Hepatocyte (in vitro differentiated cells): ENCODE measurements at regions not wholly inside any gene's neighbourhood (a gene's known extent, or its start where the extent isn't known, plus 50 kb on each side); places are given as distances from the start of the nearest gene placed in this dataset.

ENCODE experiments used
- DNase-seq: peaks from one replicate; pipeline ENCODE4 v3.0.0-alpha.2; 2016; ENCODE audit warnings: low spot score
- H2AFZ ChIP-seq: fragments of 200-600 bp; sonication (generic); 2 replicates; pipeline ENCODE4 v1.6.0; 2016; ENCODE audit warnings: antibody characterized with exemption, mild to moderate bottlenecking
- H3K27ac ChIP-seq: fragments of 200-600 bp; sonication (generic); 2 replicates; pipeline ENCODE4 v1.5.1; 2016; ENCODE audit warnings: mild to moderate bottlenecking
- H3K27me3 ChIP-seq: fragments of 200-600 bp; sonication (generic); 2 replicates; pipeline ENCODE4 v1.6.1; 2016
- H3K36me3 ChIP-seq: fragments of 200-600 bp; sonication (generic); replicated peaks from 2 replicates; pipeline ENCODE4 v1.5.1; 2016; ENCODE audit warnings: low read depth; ENCODE audit not compliant: insufficient read depth
- H3K4me1 ChIP-seq: fragments of 200-600 bp; sonication (generic); 2 replicates; pipeline ENCODE4 v1.5.1; 2016; ENCODE audit warnings: mild to moderate bottlenecking, moderate library complexity; ENCODE audit not compliant: insufficient read depth
- H3K4me2 ChIP-seq: fragments of 200-600 bp; sonication (generic); 2 replicates; pipeline ENCODE4 v1.6.0; 2016
- H3K4me3 ChIP-seq: fragments of 200-600 bp; sonication (generic); 2 replicates; pipeline ENCODE4 v1.5.1; 2016; ENCODE audit warnings: mild to moderate bottlenecking
- H3K79me2 ChIP-seq: fragments of 200-600 bp; sonication (generic); 2 replicates; pipeline ENCODE4 v1.6.0; 2017; ENCODE audit warnings: mild to moderate bottlenecking
- H3K9me2 ChIP-seq: fragments of 200-600 bp; sonication (generic); replicated peaks from 2 replicates; pipeline ENCODE4 v1.6.0; 2017; ENCODE audit warnings: mild to moderate bottlenecking; ENCODE audit not compliant: insufficient read depth
- H3K9me3 ChIP-seq: fragments of 200-600 bp; sonication (generic); 2 replicates; pipeline ENCODE4 v1.5.1; 2016; ENCODE audit warnings: low read depth, mild to moderate bottlenecking
- H4K20me1 ChIP-seq: fragments of 200-600 bp; sonication (generic); 2 replicates; pipeline ENCODE4 v1.6.0; 2016; ENCODE audit warnings: mild to moderate bottlenecking; ENCODE audit not compliant: insufficient read depth, poor library complexity, severe bottlenecking
- EZH2 ChIP-seq: fragments of 200-600 bp; sonication (generic); IDR thresholded peaks from 2 replicates; pipeline ENCODE4 v1.6.1; 2016; ENCODE audit warnings: antibody characterized with exemption, mild to moderate bottlenecking, borderline replicate concordance
- EZH2phosphoT487 ChIP-seq: fragments of 200-600 bp; sonication (generic); IDR thresholded peaks from one replicate; pipeline ENCODE4 v1.6.1; 2018; ENCODE audit warnings: antibody characterized with exemption, mild to moderate bottlenecking, low read depth, moderate library complexity; ENCODE audit not compliant: unreplicated experiment, severe bottlenecking
- WGBS: methylation state at CpG from one replicate; pipeline ENCODE4 v1.1.6; 2016; ENCODE audit warnings: low lambda C conversion rate; ENCODE audit errors: missing lambda C conversion rate; 5-methylcytosine and 5-hydroxymethylcytosine counted together
- TF ChIP-seq, protein P1 (sequence below): fragments of 200-600 bp; sonication (generic); IDR thresholded peaks from 2 replicates; pipeline ENCODE4 v1.5.1; 2016; ENCODE audit warnings: antibody characterized with exemption, mild to moderate bottlenecking; ENCODE audit not compliant: poor library complexity

GRCh38 chr16:86196687-86197391, 297.9 kb downstream of the IRF8 start:
- WGBS, result 67% methylated on average over 18 of the region's 18 CpGs
- TF ChIP-seq, protein P1, sequence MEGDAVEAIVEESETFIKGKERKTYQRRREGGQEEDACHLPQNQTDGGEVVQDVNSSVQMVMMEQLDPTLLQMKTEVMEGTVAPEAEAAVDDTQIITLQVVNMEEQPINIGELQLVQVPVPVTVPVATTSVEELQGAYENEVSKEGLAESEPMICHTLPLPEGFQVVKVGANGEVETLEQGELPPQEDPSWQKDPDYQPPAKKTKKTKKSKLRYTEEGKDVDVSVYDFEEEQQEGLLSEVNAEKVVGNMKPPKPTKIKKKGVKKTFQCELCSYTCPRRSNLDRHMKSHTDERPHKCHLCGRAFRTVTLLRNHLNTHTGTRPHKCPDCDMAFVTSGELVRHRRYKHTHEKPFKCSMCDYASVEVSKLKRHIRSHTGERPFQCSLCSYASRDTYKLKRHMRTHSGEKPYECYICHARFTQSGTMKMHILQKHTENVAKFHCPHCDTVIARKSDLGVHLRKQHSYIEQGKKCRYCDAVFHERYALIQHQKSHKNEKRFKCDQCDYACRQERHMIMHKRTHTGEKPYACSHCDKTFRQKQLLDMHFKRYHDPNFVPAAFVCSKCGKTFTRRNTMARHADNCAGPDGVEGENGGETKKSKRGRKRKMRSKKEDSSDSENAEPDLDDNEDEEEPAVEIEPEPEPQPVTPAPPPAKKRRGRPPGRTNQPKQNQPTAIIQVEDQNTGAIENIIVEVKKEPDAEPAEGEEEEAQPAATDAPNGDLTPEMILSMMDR, result no peak
- no peak for TF ChIP-seq EZH2phosphoT487
- H3K36me3 ChIP-seq, result no peaks in the 10 kb centered on the region
- peak overlapping the region; percentile 66 for H3K4me2 ChIP-seq
- H3K79me2 ChIP-seq, result peaks cover 5% of the 10 kb centered on the region
- H3K27ac ChIP-seq, result peak overlapping the region; percentile 79
- H2AFZ ChIP-seq, result no peak overlapping the region
- no peaks in the 10 kb centered on the region for H4K20me1 ChIP-seq
- no peak for DNase-seq
- no peaks in the 10 kb centered on the region for H3K27me3 ChIP-seq
- H3K4me3 ChIP-seq, result no peak overlapping the region
- no peaks in the 10 kb centered on the region for H3K9me3 ChIP-seq
- no peaks in the 10 kb centered on the region for H3K9me2 ChIP-seq
- peaks cover 20% of the 10 kb centered on the region for H3K4me1 ChIP-seq

DNA sequence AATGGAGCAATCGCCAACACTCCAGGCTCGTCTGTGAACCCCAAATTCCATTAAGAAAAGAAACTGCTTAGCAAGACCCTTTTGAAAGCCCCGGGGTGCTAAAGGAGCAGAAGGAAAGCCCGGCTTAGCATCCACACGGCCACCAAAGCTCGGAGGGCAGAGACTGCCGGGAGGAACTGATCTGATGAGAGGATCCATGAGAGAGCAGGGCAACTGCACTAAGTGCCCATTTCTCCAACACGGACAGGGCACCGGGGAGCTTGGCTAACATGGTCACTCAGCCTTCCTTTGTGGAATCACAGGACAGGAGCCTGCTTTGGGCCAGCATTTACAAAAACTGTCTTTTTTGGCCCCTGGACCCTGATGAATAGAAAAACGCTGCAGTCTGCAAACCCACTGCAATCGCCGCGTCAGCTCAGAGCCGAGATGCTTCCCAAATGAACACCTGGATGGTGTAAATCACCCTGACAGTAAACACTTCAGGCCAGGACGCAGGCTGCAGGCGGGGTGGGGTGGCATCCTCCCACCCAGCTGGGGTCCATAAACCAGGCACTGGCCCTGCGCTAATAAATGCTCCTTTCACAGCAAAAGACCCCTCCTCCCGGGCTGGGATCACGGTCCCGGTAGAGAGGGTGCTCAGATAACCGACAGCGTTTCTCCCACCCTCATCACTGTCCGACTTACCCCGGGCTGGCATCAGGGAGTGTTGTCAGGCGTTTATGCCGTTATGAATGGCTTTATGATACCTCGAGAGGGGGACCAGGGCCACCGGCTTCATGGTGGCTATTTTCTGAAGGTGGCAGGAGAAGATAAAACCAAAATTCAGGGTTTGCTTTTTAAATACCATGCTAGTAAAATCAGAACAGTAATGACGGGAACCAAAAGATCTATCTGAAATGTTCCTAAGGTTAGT, 299.5 kb downstream of the IRF8 start:
- Histone ChIP-seq H3K27me3 (no peaks in the 10 kb centered on the region), H3K9me3 (no peaks in the 10 kb centered on the region), H2AFZ (no peak overlapping the region), H3K79me2 (peaks cover 5% of the 10 kb centered on the region), H3K9me2 (no peaks in the 10 kb centered on the region), H3K4me1 (peaks cover 24% of the 10 kb centered on the region), H4K20me1 (no peaks in the 10 kb centered on the region), H3K36me3 (no peaks in the 10 kb centered on the region), H3K4me3 (no peak overlapping the region), H3K4me2 (peak overlapping the region; percentile 66), H3K27ac (peak overlapping the region; percentile 79)
- 51% methylated on average over 29 of the region's 29 CpGs for WGBS
- no peak for DNase-seq
- TF ChIP-seq EZH2 (peak; percentile 18), EZH2phosphoT487 (no peak)

DNA sequence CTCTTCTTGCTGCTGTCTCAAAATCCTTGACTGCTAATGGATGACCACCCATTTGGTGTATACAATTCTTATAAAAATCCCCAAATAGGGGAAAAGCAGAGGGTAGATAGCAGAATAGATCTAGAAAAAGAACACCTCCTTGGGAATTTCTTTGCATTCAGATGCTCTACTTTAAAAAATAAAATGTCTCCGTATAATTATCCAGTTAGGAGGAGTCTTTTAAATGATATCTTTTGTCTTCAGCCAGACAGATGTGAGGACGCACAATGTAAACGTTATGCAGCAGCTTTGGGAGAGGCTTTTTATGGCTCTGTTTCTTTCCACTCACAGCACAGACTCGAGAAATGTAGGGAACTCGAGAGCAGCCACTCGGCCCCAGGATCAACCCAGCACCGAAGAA, 300.2 kb downstream of the IRF8 start:
- Histone ChIP-seq H3K27ac (peak overlapping the region; percentile 79), H3K9me3 (no peaks in the 10 kb centered on the region), H3K27me3 (no peaks in the 10 kb centered on the region), H3K4me2 (peak overlapping the region; percentile 66), H3K36me3 (no peaks in the 10 kb centered on the region), H3K4me3 (no peak overlapping the region), H2AFZ (no peak overlapping the region), H4K20me1 (no peaks in the 10 kb centered on the region), H3K79me2 (peaks cover 5% of the 10 kb centered on the region), H3K9me2 (no peaks in the 10 kb centered on the region), H3K4me1 (peaks cover 24% of the 10 kb centered on the region)
- DNase-seq, result no peak
- TF ChIP-seq EZH2phosphoT487, result no peak
- TF ChIP-seq, protein P1, result no peak
- no peak for TF ChIP-seq EZH2
- 26% methylated on average over 7 of the region's 7 CpGs for WGBS
